ENCODE measurements at regions not wholly inside any gene's neighbourhood (a gene's known extent, or its start where the extent isn't known, plus 50 kb on each side); places are given as distances from the start of the nearest gene placed in this dataset.

DNA sequence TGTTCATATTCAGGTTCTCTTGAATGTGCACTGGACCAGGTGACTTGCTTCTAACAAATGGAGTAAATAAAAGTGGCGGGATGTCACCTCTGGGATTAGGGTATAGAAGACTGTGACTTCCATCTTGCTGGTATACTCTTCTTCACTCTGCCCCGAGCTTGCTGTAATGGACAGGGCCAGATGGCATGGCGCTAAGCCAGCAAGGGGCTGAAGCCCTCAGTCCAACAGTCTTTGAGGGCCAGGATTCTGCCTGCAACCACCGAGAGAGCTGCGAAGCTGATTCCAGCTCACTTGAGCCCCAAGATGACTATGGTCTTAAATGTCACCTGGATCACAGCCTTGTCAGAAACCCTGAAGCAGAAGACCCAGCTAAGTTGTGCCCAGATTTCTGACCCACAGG lies 600.0 kb downstream of the FGF9 start:
- Mint-ChIP-seq H3K27me3 (no peaks in the 10 kb centered on the region), H3K27ac (no peak overlapping the region), H3K4me1 (no peaks in the 10 kb centered on the region), H3K4me3 (no peak overlapping the region), H3K9me3 (no peaks in the 10 kb centered on the region), H3K36me3 (no peaks in the 10 kb centered on the region)
- no peak for ATAC-seq

DNA sequence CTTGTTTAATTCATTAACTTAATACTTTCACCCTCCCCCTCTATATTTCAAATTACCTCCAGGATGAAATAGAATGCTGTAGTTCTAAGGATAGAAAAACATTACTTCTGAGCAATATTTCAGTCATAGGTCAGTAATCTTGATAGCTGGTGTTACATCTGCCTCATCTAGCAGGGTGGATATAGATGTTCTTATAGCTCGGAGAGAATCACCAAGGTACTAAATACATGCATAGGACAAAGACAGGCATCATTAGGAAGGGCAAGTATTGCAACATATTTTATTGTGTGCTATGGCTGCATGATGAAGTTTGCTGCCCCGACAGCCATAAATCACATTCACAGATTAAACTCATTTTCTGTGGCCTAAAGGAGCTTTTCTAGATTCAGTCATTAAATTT lies 601.0 kb downstream of the FGF9 start:
- Mint-ChIP-seq H3K27me3 (no peaks in the 10 kb centered on the region), H3K36me3 (no peaks in the 10 kb centered on the region), H3K4me1 (peaks cover under 1% of the 10 kb centered on the region), H3K27ac (no peak overlapping the region), H3K9me3 (no peaks in the 10 kb centered on the region), H3K4me3 (no peak overlapping the region)
- ATAC-seq, result no peak

DNA sequence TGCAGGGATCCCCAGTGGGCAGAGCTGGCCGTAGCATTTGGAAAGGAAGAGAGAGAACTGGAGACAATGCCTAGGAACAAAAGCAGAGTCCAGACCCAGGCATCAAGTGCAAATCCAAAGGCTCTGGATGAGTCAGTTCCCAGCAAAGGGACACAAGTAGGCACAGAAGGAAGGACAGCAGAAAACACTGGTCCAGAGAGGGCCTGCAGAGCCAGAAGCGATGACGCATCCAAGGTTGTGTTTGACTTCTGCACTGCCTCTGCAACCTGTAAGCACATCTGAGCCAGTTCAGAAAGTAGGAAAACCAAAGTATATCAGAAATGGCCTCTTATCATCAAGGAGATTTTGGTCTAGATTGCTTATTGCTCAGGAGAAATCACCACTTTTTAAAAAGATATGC lies 604.5 kb downstream of the FGF9 start:
- Mint-ChIP-seq H3K4me1 (peaks cover 5% of the 10 kb centered on the region), H3K4me3 (no peak overlapping the region), H3K9me3 (no peaks in the 10 kb centered on the region), H3K27me3 (no peaks in the 10 kb centered on the region), H3K36me3 (no peaks in the 10 kb centered on the region), H3K27ac (no peak overlapping the region)
- ATAC-seq, result no peak

DNA sequence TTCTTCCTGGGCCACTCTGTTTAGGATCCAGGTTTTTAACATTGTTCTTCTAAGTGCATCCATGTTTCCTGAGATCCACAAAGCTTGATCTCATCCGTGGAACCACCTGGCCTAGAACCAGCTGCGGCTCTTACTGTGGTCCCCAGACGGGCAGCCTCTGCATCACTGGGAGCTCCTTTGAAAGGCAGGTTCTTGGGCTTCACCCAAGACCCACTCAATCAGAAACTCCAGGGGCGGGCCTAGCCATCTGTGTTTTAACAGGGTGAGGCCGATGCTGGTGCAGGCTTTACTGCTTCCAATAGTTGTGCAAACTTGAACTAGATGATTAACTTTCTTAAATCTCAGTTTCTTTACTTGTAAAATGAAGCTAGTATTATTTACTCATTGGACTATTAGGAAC lies 605.7 kb downstream of the FGF9 start:
- Mint-ChIP-seq H3K4me1 (peaks cover 5% of the 10 kb centered on the region), H3K4me3 (no peak overlapping the region), H3K9me3 (no peaks in the 10 kb centered on the region), H3K27me3 (no peaks in the 10 kb centered on the region), H3K27ac (peak overlapping the region; percentile 26), H3K36me3 (no peaks in the 10 kb centered on the region)
- ATAC-seq, result no peak

DNA sequence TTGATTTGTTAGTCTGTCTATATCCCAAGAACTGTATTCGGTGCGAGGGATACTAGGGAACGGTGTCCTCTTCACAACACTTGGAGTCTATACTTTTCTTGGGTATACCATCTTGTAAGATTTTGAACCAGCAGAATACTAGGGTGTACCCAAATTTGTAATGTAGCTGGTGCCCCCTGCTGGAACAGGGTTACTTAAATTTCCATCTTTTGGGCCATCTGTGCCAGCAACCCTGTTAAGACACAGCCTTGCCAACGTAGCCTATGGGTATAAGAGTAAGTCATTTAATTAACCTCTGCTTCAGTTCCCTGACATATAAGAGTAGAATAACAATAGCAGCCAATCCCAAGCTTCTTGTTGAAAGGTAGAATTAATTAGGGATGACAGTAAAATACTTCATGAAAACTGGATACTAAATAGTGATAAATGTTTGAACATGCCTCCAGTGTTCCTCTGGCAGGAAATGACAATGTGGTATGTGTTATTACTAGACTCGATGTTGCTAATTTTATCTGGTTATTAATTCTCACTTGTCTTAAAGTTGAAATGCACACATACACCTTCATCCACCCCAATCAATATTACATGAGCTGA lies 607.6 kb downstream of the FGF9 start:
- Mint-ChIP-seq H3K4me3 (no peak overlapping the region), H3K27ac (no peak overlapping the region), H3K27me3 (no peaks in the 10 kb centered on the region), H3K9me3 (no peaks in the 10 kb centered on the region), H3K4me1 (peaks cover 5% of the 10 kb centered on the region), H3K36me3 (no peaks in the 10 kb centered on the region)
- ATAC-seq, result peak; percentile 65

DNA sequence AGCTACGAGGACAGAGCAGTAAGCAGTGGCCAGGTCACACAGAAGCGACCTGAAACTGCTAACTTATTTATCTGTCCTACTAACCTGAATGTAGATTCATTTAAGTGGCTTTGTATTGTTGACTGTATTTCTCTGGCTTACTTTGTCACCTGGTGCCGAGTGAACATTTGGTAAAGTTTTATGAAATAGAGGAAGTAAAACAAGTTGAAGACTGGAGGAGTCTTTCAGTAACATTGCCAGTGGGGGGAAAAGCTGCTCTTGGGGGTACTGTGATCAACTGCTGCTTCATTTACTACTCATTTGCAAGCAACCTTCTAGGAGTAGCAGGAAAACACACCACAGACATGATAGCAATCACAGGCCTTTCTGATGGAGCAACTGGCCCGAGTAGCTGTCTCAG lies 615.0 kb downstream of the FGF9 start:
- Mint-ChIP-seq H3K9me3 (no peaks in the 10 kb centered on the region), H3K4me3 (no peak overlapping the region), H3K27ac (no peak overlapping the region), H3K27me3 (peaks cover 9% of the 10 kb centered on the region), H3K36me3 (no peaks in the 10 kb centered on the region), H3K4me1 (no peaks in the 10 kb centered on the region)
- peak; percentile 24 for ATAC-seq

DNA sequence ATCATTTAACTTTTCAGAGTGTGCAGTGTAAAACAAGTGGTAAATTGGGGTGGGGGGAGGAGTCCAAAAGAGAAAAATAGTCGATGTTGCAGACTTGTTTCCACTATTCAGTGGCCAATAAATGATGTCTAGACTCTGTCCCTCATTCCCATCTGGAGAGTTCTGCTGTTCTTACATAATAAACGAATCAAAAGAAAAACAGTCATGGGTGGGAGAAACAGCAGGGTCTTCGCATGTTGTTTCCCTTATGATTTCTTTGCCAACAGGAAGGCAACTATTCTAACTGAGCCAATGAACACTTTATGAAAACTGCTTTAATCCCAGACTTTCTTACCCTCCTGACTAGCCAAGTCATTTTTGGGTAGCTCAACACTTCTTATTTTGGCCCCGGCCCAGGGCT lies 615.5 kb downstream of the FGF9 start:
- Mint-ChIP-seq H3K27me3 (peaks cover 9% of the 10 kb centered on the region), H3K9me3 (no peaks in the 10 kb centered on the region), H3K36me3 (no peaks in the 10 kb centered on the region), H3K4me3 (no peak overlapping the region), H3K27ac (no peak overlapping the region), H3K4me1 (no peaks in the 10 kb centered on the region)
- no peak for ATAC-seq

DNA sequence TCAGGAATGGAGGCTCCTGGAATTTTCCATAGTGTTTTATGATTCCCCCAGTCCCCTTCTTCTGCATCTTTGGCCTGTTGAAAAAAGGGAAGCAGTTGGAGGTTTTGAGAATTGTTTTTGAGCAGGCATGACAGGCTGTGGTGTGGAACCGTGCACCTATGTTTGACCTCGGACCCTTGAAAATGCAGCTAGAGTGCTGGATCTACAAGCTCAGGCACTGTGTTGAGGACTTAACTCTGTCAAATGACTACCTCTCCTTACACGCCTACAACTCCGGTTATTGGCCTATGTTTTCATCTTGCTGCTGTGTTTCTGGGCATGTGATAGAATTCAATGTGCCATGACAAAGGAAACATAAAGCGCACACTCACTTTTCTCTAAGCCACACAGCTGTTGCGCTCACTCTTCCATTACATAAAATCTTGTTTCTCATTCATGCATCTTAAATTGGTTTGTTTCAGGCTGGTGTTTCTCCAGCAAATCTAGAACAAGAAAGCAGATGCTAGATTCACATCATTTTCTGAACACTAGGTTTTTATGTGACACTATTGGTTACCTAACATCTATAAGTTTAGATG lies 616.6 kb downstream of the FGF9 start:
- Mint-ChIP-seq H3K4me3 (no peak overlapping the region), H3K9me3 (no peaks in the 10 kb centered on the region), H3K4me1 (no peaks in the 10 kb centered on the region), H3K27me3 (peaks cover 9% of the 10 kb centered on the region), H3K36me3 (no peaks in the 10 kb centered on the region), H3K27ac (no peak overlapping the region)
- no peak for ATAC-seq

DNA sequence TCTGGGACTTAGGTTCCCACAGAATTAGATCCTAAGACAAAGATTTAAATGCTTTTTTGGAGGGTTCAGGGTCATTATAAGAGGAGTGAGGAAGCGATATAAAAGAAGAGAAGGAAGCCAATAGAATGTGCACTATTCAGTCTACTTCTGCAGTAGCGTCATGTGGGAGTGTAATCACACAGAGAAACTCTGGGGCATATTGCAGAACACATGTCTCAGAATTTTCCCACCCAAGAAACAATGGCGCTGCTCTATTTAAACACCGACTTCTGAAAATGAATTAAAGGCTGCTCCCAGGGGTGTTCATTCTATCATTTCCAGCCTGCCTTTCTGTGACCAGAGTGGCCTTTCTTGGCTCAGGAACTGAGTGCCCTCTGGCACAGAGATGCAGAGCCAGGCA lies 617.6 kb downstream of the FGF9 start:
- no peak overlapping the region for H3K4me3 Mint-ChIP-seq
- no peaks in the 10 kb centered on the region for H3K9me3 Mint-ChIP-seq
- no peaks in the 10 kb centered on the region for H3K36me3 Mint-ChIP-seq
- H3K27ac Mint-ChIP-seq, result no peak overlapping the region
- no peak for ATAC-seq
- H3K27me3 Mint-ChIP-seq, result peaks cover 9% of the 10 kb centered on the region
- H3K4me1 Mint-ChIP-seq, result no peaks in the 10 kb centered on the region

DNA sequence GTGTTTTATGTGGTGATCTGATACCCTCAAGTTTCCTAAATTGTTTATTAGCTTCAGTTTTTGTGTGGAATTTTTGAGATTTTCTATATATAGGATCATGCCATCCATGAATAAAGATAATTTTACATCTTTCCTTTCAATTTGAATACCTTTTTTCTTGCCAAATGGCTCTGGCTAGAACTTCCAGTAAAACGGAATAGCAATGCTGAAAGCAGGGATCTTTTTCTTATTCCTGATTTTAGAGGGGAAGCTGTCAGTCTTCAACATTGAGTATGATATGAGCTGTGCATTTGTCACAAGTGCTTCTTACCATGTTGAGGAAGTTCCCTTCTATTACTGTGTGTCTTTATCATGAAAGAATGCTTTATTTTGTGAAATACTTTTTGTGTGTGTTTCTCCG lies 618.8 kb downstream of the FGF9 start:
- H3K4me1 Mint-ChIP-seq, result no peaks in the 10 kb centered on the region
- peaks cover 9% of the 10 kb centered on the region for H3K27me3 Mint-ChIP-seq
- no peak overlapping the region for H3K27ac Mint-ChIP-seq
- ATAC-seq, result no peak
- no peaks in the 10 kb centered on the region for H3K9me3 Mint-ChIP-seq
- no peaks in the 10 kb centered on the region for H3K36me3 Mint-ChIP-seq
- H3K4me3 Mint-ChIP-seq, result no peak overlapping the region

DNA sequence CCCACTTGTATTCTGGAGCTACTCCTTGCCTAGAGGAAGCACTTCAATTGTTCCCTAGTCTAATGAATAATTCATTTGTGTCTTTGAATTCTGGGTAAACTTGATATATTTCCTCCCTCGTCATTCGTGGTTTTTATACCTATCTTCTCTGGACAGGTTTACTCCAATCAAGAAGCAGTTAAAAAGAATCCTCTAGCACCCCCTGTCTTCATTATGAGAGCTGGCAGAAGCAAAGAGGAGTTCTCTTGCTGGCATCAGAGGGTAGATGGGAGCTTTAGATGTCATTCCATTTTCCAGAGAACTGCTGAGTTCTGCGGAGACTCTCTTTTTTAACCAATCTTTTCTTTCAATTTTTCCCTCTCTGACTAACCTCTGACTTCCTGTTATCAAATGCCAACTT lies 627.7 kb downstream of the FGF9 start:
- no peak for ATAC-seq
- no peak overlapping the region for H3K4me3 Mint-ChIP-seq
- H3K9me3 Mint-ChIP-seq, result peaks cover 15% of the 10 kb centered on the region
- H3K4me1 Mint-ChIP-seq, result no peaks in the 10 kb centered on the region
- no peaks in the 10 kb centered on the region for H3K36me3 Mint-ChIP-seq
- no peaks in the 10 kb centered on the region for H3K27me3 Mint-ChIP-seq
- no peak overlapping the region for H3K27ac Mint-ChIP-seq

DNA sequence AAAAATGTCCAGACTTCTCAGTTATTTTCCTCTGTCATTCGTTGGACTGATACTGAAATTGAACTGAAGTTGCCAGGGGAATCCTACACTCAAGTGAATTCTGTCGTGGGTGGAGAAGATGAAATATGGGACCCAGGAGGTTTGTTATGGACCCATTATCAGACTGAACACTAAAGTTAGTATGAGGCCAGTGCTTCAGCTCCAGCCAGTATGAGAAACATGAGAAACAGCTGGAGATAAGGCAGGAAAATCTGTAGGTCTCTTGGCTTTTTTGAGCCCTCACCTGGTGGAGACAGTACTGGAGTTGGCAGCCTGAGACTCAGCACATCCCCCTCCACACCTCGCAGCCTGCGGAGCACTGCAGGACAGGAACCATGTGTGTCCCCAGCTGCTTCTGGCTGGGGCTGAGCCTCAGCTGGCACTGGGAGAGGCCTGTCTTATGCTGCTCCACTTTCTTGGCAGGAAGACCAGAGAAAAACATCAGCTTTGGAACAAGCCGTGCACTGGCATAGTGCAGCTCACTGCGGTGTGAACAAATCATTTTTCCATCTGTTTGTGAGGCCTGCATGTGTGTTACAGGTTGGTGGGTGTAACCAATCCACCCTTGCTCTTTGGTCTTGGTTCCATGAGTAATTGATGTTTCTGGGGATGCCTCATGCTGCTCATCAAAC lies 641.0 kb downstream of the FGF9 start:
- ATAC-seq, result no peak
- Mint-ChIP-seq H3K9me3 (peaks cover 7% of the 10 kb centered on the region), H3K4me3 (no peak overlapping the region), H3K27ac (no peak overlapping the region), H3K27me3 (no peaks in the 10 kb centered on the region), H3K36me3 (no peaks in the 10 kb centered on the region), H3K4me1 (no peaks in the 10 kb centered on the region)

DNA sequence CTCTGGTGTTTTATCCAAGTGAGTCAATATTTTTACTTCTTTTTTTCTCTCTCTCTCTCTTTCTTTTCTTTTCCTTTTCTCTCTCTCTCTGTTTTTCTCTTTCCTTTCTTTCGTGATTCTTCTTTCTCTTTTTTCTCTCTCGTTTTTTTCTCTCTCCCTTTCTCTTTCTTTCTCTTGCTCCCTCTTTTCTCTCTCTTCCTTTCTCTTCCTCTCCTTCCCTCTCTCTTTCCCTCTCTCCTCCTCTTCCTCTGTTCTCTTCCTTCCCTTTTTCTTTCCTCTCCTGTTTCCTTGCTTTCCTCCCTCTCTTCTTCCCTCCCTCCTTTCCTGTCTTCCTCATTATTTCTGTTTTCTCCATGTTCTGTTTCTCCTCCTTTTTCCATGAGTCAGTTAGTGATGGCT lies 641.5 kb downstream of the FGF9 start:
- Mint-ChIP-seq H3K36me3 (no peaks in the 10 kb centered on the region), H3K9me3 (peaks cover 6% of the 10 kb centered on the region), H3K27ac (no peak overlapping the region), H3K4me1 (no peaks in the 10 kb centered on the region), H3K27me3 (no peaks in the 10 kb centered on the region), H3K4me3 (no peak overlapping the region)
- no peak for ATAC-seq

DNA sequence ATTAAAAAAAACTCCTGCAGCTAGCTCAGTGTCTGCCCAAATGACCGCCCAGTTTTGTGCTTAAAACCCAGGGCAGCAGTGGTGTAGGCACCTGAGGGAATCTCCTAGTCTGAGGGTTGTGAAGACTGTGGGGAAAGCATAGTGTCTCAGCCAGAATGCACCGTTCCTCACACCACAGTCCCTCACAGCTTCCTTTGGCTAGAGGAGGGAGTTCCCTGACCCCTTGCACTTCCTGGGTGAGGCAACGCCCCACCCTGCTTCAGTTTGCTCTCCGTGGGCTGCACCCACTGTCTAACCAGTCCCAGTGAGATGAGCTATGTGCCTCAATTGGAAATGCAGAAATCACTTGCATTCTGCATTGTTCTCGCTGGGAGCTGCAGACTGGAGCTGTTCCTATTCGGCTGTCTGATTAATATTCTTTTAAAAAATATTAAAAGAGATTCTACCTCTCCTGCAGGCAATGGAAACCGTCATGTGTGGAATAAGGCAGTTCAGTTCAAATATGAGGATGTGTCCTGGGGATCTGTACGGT lies 645.7 kb downstream of the FGF9 start:
- H3K9me3 Mint-ChIP-seq, result peaks cover 4% of the 10 kb centered on the region
- ATAC-seq, result no peak
- no peak overlapping the region for H3K27ac Mint-ChIP-seq
- H3K36me3 Mint-ChIP-seq, result no peaks in the 10 kb centered on the region
- H3K27me3 Mint-ChIP-seq, result no peaks in the 10 kb centered on the region
- no peaks in the 10 kb centered on the region for H3K4me1 Mint-ChIP-seq
- no peak overlapping the region for H3K4me3 Mint-ChIP-seq

DNA sequence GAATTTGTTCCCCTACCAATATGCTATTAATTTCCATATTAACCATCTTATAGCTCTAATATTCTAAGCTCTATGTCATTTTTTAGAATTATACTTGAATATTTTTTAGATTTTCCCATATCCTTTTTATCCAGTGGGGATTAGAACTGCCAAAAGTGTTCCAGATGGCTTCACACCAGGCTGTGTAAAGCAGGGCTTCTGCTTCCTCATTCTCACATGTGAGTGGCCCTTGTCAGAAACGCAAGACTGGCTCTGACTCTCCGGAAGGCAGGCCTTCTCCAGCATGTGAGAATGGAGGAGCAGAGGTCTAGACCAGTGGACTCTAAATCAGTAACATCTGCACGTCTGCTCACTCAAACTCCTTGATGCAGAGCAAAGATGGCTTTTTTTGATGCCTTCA lies 650.1 kb downstream of the FGF9 start:
- no peak for ATAC-seq

DNA sequence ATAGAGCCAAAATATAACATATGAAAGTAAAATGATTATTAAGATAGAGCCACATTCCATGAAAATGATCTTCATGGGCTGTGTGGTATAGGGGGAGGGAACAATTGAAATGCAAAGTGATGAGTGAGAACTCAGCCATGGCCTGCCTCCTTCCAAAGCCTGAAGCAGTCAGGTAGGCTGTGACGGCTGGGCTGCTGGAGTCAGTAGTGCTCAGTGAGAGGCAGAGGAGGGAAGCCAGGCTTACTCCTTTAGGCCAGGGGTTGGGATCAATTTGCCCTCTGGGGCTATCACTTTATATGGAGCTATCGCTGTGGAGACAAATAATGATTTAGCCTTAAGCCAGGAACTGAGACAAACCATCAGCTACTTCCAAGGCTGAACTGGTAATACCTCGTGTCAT lies 654.9 kb downstream of the FGF9 start:
- ATAC-seq, result no peak
- no peaks in the 10 kb centered on the region for H3K27me3 Mint-ChIP-seq
- H3K36me3 Mint-ChIP-seq, result no peaks in the 10 kb centered on the region
- no peaks in the 10 kb centered on the region for H3K4me1 Mint-ChIP-seq
- no peak overlapping the region for H3K4me3 Mint-ChIP-seq
- no peaks in the 10 kb centered on the region for H3K9me3 Mint-ChIP-seq
- no peak overlapping the region for H3K27ac Mint-ChIP-seq

More for the DNA sequence above, 650.1 kb downstream of the FGF9 start:
- Mint-ChIP-seq H3K36me3 (no peaks in the 10 kb centered on the region), H3K27ac (no peak overlapping the region), H3K9me3 (no peaks in the 10 kb centered on the region), H3K4me1 (no peaks in the 10 kb centered on the region), H3K4me3 (no peak overlapping the region), H3K27me3 (no peaks in the 10 kb centered on the region)
